RWPE2 (cell line): ENCODE measurements at regions not wholly inside any gene's neighbourhood (a gene's known extent, or its start where the extent isn't known, plus 50 kb on each side); places are given as distances from the start of the nearest gene placed in this dataset.

ENCODE experiments used
- ATAC-seq: fragments of 200-7000 bp; cut with Tn5 transposase; 3 replicates; pipeline ENCODE4 v1.9.1; 2021; ENCODE audit warnings: low read depth
- DNase-seq: peaks from one replicate; pipeline ENCODE4 v3.0.0-alpha.2; 2020; ENCODE audit warnings: low spot score
- H3K27ac ChIP-seq: fragments of 450-650 bp; 2 replicates; pipeline ENCODE4 v1.5.1; 2017; ENCODE audit warnings: mild to moderate bottlenecking; ENCODE audit not compliant: poor library complexity, severe bottlenecking
- H3K27me3 ChIP-seq: fragments of 250-450 bp; sonication (Bioruptor Pico); 2 replicates; pipeline ENCODE4 v1.5.1; 2021; ENCODE audit warnings: mild to moderate bottlenecking, moderate library complexity; ENCODE audit not compliant: insufficient read depth, poor library complexity, severe bottlenecking
- H3K36me3 ChIP-seq: fragments of 250-450 bp; sonication (Bioruptor Pico); 2 replicates; pipeline ENCODE4 v1.5.1; 2020; ENCODE audit warnings: low read depth, mild to moderate bottlenecking, moderate library complexity
- H3K4me1 ChIP-seq: fragments of 250-450 bp; sonication (Bioruptor Pico); 2 replicates; pipeline ENCODE4 v1.5.1; 2021; ENCODE audit warnings: mild to moderate bottlenecking, moderate library complexity; ENCODE audit not compliant: insufficient read depth, poor library complexity, severe bottlenecking
- H3K4me3 ChIP-seq: fragments of 250-450 bp; sonication (Bioruptor Pico); 2 replicates; pipeline ENCODE4 v1.5.1; 2021; ENCODE audit warnings: mild to moderate bottlenecking, moderate library complexity; ENCODE audit not compliant: severe bottlenecking
- H3K9me3 ChIP-seq: fragments of 250-450 bp; sonication (Bioruptor Pico); 2 replicates; pipeline ENCODE4 v1.5.1; 2021; ENCODE audit warnings: mild to moderate bottlenecking, moderate library complexity; ENCODE audit not compliant: severe bottlenecking
- TF ChIP-seq, protein P1 (sequence below): fragments of 450-650 bp; IDR thresholded peaks from one replicate; pipeline ENCODE4 v1.5.1; 2017; ENCODE audit warnings: mild to moderate bottlenecking, moderate library complexity; ENCODE audit not compliant: poor library complexity, severe bottlenecking

DNA sequence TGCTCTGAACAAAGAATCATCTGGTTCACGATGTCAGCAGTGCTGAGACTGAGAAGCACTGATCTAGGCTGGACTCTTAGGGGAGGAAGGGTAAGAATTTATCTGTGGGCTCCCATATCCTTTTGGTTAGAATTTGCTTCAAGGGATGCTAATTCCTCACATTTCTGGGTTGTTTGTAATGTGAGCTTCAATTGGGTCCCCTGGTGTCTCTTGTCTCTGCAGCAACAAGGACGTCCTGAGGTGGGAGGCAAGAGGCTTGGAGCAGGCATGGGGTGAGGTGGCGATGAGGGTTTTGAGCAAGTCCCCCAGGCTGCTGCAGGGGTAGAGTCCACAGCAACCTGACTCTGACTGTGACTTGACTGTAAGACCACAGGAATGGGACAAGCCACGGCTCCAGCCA is 213.8 kb upstream of the NLRP1 start:
- ATAC-seq = no peak
- H3K27me3 ChIP-seq = no peaks in the 10 kb centered on the region
- H3K4me3 ChIP-seq = no peak overlapping the region
- H3K9me3 ChIP-seq = no peaks in the 10 kb centered on the region
- TF ChIP-seq, protein P1, sequence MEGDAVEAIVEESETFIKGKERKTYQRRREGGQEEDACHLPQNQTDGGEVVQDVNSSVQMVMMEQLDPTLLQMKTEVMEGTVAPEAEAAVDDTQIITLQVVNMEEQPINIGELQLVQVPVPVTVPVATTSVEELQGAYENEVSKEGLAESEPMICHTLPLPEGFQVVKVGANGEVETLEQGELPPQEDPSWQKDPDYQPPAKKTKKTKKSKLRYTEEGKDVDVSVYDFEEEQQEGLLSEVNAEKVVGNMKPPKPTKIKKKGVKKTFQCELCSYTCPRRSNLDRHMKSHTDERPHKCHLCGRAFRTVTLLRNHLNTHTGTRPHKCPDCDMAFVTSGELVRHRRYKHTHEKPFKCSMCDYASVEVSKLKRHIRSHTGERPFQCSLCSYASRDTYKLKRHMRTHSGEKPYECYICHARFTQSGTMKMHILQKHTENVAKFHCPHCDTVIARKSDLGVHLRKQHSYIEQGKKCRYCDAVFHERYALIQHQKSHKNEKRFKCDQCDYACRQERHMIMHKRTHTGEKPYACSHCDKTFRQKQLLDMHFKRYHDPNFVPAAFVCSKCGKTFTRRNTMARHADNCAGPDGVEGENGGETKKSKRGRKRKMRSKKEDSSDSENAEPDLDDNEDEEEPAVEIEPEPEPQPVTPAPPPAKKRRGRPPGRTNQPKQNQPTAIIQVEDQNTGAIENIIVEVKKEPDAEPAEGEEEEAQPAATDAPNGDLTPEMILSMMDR = no peak
- DNase-seq = no peak
- H3K4me1 ChIP-seq = no peaks in the 10 kb centered on the region
- no peaks in the 10 kb centered on the region for H3K36me3 ChIP-seq
- no peak overlapping the region for H3K27ac ChIP-seq

DNA sequence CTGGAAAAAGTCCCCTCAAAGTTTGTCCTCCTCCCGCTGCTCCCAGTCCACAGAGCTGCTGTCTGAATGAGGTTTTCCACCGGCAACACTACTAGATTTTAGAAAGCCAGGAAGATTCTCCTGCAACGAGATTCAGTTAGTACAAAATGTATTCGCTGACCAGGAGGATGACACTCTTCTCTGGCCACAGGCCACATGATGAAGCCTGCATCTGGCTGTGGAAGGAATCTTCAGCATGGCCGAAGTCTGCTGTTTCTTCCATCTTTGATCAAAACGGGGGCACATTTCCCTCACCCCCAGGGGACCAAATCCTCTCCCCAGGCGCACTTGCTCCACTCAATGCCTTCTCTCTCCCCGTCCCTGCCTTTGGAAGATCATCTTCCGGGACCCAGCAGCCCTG is 215.8 kb upstream of the NLRP1 start:
- Histone ChIP-seq H3K4me3 (no peak overlapping the region), H3K27ac (no peak overlapping the region), H3K27me3 (no peaks in the 10 kb centered on the region), H3K9me3 (no peaks in the 10 kb centered on the region), H3K4me1 (no peaks in the 10 kb centered on the region), H3K36me3 (no peaks in the 10 kb centered on the region)
- ATAC-seq = no peak
- TF ChIP-seq, protein P1 = no peak
- DNase-seq = no peak

DNA sequence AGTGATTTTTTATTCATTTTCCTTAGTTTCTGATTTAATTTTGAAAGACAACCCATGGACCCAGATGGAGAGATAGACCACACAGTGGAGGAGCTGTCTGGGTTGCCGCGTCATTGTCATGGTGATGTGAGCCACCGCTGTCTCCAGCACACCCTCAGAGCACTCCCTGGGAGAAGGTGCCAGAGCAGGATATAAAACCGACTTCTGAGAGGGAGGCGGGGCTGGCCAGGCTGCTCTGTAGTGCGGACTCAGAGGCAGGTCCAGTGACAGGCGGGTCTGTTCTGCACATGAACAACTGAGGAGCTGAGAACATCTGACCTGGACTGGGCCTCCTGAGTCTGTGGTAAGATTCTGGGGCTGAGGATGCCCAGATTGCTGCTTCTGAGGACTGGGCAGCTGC is 216.3 kb upstream of the NLRP1 start:
- TF ChIP-seq, protein P1 = no peak
- no peaks in the 10 kb centered on the region for H3K27me3 ChIP-seq
- no peak for DNase-seq

DNA sequence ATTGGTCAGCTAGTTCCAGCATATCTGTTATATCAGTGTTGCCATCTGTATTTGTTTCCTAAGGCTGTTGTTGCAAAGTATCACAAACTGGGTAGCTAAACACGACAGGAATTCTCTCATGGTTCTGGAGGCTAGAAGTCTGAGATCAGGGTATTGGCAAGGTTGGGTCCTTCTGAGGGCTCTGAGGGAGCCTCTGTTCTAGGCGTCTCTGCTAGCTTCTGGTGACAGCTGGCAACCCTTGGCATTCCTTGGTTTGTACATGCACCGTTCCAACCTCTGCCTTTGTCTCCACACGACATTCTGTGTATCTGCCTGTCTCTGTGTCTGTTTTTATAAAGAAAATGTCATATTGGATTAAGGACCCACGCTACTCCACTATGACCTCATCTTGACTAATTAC is 219.9 kb upstream of the NLRP1 start:
- Histone ChIP-seq H3K27ac (no peak overlapping the region), H3K36me3 (no peaks in the 10 kb centered on the region), H3K4me3 (no peak overlapping the region), H3K4me1 (no peaks in the 10 kb centered on the region), H3K9me3 (no peaks in the 10 kb centered on the region), H3K27me3 (no peaks in the 10 kb centered on the region)
- DNase-seq (no peak), ATAC-seq (no peak)
- TF ChIP-seq, protein P1 = no peak

More for the DNA sequence above, 216.3 kb upstream of the NLRP1 start:
- H3K4me3 ChIP-seq = no peak overlapping the region
- H3K36me3 ChIP-seq = no peaks in the 10 kb centered on the region
- H3K27ac ChIP-seq = no peak overlapping the region
- H3K4me1 ChIP-seq = no peaks in the 10 kb centered on the region
- ATAC-seq = 0 out of 3 replicates have a peak, but pooled peaks have one; percentile 17
- no peaks in the 10 kb centered on the region for H3K9me3 ChIP-seq

DNA sequence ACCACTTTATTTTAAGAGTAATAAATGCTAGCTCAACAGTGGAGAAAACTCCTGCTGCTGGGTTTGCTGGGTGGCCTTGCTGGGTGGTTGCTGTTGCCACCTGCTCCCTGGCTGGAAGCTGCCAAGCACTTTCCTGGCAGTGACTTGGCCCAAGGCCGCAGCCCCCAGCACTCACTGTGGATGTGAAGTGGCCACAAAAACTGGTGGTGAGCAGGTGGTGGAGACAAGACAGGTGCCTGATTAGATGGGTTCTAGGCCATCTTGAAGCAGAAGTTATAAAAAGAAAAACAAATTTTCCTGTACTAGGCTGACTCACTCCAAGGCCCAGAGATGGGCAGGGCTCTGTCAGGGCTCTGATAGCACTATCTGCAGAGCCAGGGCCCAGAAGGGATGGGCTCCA is 224.7 kb upstream of the NLRP1 start:
- TF ChIP-seq, protein P1 = no peak
- ATAC-seq (no peak), DNase-seq (no peak)
- Histone ChIP-seq H3K27me3 (no peaks in the 10 kb centered on the region), H3K4me1 (no peaks in the 10 kb centered on the region), H3K27ac (no peak overlapping the region), H3K4me3 (no peak overlapping the region), H3K9me3 (peaks cover 9% of the 10 kb centered on the region), H3K36me3 (no peaks in the 10 kb centered on the region)
